ENCODE measurements at regions not wholly inside any gene's neighbourhood (a gene's known extent, or its start where the extent isn't known, plus 50 kb on each side); places are given as distances from the start of the nearest gene placed in this dataset.
"Not testable (repeated sequence)": the region's sequence is repeated elsewhere in the genome, so short reads cannot be mapped to it uniquely, and the experiment has no call there.

- TF ChIP-seq CTCF (conservative IDR thresholded peaks at IDR 0.05; ENCODE audit: low read depth, low read length) = no peak
- no peak for DNase-seq (ENCODE audit: low read depth)
- no peak overlapping the region for H3K4me3 ChIP-seq (ENCODE audit: low read depth, low read length)
Measured at GRCh38 chr17:70934835-70935234, 765.5 kb downstream of the KCNJ2 start.

GRCh38 chr17:70936724-70937123, 767.4 kb downstream of the KCNJ2 start:
- TF ChIP-seq CTCF (conservative IDR thresholded peaks at IDR 0.05; ENCODE audit: low read depth, low read length) = no peak
- DNase-seq (ENCODE audit: low read depth) = no peak
- H3K4me3 ChIP-seq (ENCODE audit: low read depth, low read length) = no peak overlapping the region

GRCh38 chr17:70938336-70938735, 769.0 kb downstream of the KCNJ2 start:
- no peak for DNase-seq (ENCODE audit: low read depth)
- no peak overlapping the region for H3K4me3 ChIP-seq (ENCODE audit: low read depth, low read length)
- no peak for TF ChIP-seq CTCF (conservative IDR thresholded peaks at IDR 0.05; ENCODE audit: low read depth, low read length)

GRCh38 chr17:70945386-70945785, 776.1 kb downstream of the KCNJ2 start:
- TF ChIP-seq CTCF (conservative IDR thresholded peaks at IDR 0.05; ENCODE audit: low read depth, low read length) = peak; percentile 25
- peak; percentile 39 for DNase-seq (ENCODE audit: low read depth)
- no peak overlapping the region for H3K4me3 ChIP-seq (ENCODE audit: low read depth, low read length)

- no peak for TF ChIP-seq CTCF (conservative IDR thresholded peaks at IDR 0.05; ENCODE audit: low read depth, low read length)
- DNase-seq (ENCODE audit: low read depth) = no peak
- H3K4me3 ChIP-seq (ENCODE audit: low read depth, low read length) = no peak overlapping the region
Measured at GRCh38 chr17:70947215-70947614, 777.9 kb downstream of the KCNJ2 start.

GRCh38 chr17:70947636-70948565, 778.6 kb downstream of the KCNJ2 start:
- no peak overlapping the region for H3K4me3 ChIP-seq (ENCODE audit: low read depth, low read length)
- no peak for DNase-seq (ENCODE audit: low read depth)
- no peak for TF ChIP-seq CTCF (conservative IDR thresholded peaks at IDR 0.05; ENCODE audit: low read depth, low read length)

GRCh38 chr17:70953140-70953539, 783.8 kb downstream of the KCNJ2 start:
- DNase-seq (ENCODE audit: low read depth); H3K4me3 ChIP-seq (ENCODE audit: low read depth, low read length): not testable (repeated sequence)
